Suprapubic skin (tissue), 4 donors: ENCODE measurements at regions not wholly inside any gene's neighbourhood (a gene's known extent, or its start where the extent isn't known, plus 50 kb on each side); places are given as distances from the start of the nearest gene placed in this dataset.

ENCODE experiments used
- DNase-seq, 2 donors: peaks; one replicate each; pipeline ENCODE4 v3.0.0-alpha.2; 2019; ENCODE audit warnings: low spot score in 2 of 2
- H3K27ac ChIP-seq: fragments of 200-600 bp; sonication (generic); one replicate; pipeline ENCODE4 v1.5.1; 2019
- H3K27me3 ChIP-seq: fragments of 200-600 bp; sonication (generic); one replicate; pipeline ENCODE4 v1.5.1; 2019
- H3K36me3 ChIP-seq: fragments of 200-600 bp; sonication (generic); one replicate; pipeline ENCODE4 v1.5.1; 2019
- H3K4me1 ChIP-seq: fragments of 200-600 bp; sonication (generic); one replicate; pipeline ENCODE4 v1.5.1; 2019
- H3K4me3 ChIP-seq: fragments of 200-600 bp; sonication (generic); one replicate; pipeline ENCODE4 v1.5.1; 2019; ENCODE audit warnings: mild to moderate bottlenecking
- H3K9me3 ChIP-seq: fragments of 200-600 bp; sonication (generic); one replicate; pipeline ENCODE4 v1.5.1; 2019
- CTCF ChIP-seq, 2 donors: fragments of 200-600 bp in 1 of 2; fragments of 450-650 bp in 1 of 2; sonication (generic) in 1 of 2; IDR thresholded peaks; one replicate each; pipeline ENCODE4 v1.5.1; 2016 to 2019; ENCODE audit warnings: antibody characterized with exemption in 2 of 2, mild to moderate bottlenecking in 1 of 2, moderate library complexity in 1 of 2
- EP300 ChIP-seq: sonication (generic); formaldehyde crosslinking; IDR thresholded peaks from one replicate; pipeline ENCODE4 v1.6.1; 2017; ENCODE audit warnings: antibody characterized with exemption
- POLR2A ChIP-seq, 2 donors: fragments of 450-650 bp; IDR thresholded peaks; one replicate each; pipeline ENCODE4 v1.6.1; 2017; ENCODE audit warnings: antibody characterized with exemption in 2 of 2, mild to moderate bottlenecking in 2 of 2, moderate library complexity in 2 of 2
- POLR2AphosphoS5 ChIP-seq, 3 donors: sonication (generic); formaldehyde crosslinking; IDR thresholded peaks; one replicate each; pipeline ENCODE4 v1.6.1; 2017; ENCODE audit warnings: antibody characterized with exemption in 3 of 3
- WGBS: methylation state at CpG from one replicate; pipeline ENCODE4 v1.1.5; 2018; 5-methylcytosine and 5-hydroxymethylcytosine counted together

GRCh38 chr5:107269678-107270077 is 401.1 kb downstream of the EFNA5 start:
- whole genome bisulfite sequencing: 84% methylated on average over 2 of the region's 2 CpGs
- no peak for TF ChIP-seq POLR2A (IDR thresholded peaks at IDR 0.05)
- no peak for TF ChIP-seq CTCF (IDR thresholded peaks at IDR 0.05)
- no peak for TF ChIP-seq EP300
- TF ChIP-seq POLR2AphosphoS5 (IDR thresholded peaks at IDR 0.05): no peak
- no peaks in the 10 kb centered on the region for H3K9me3 ChIP-seq
- H3K4me3 ChIP-seq: no peak overlapping the region
- H3K4me1 ChIP-seq: no peaks in the 10 kb centered on the region
- H3K27me3 ChIP-seq: no peaks in the 10 kb centered on the region
- H3K27ac ChIP-seq: no peak overlapping the region
- no peak for DNase-seq
- no peaks in the 10 kb centered on the region for H3K36me3 ChIP-seq

- H3K27ac ChIP-seq: no peak overlapping the region
- H3K27me3 ChIP-seq: no peaks in the 10 kb centered on the region
- H3K36me3 ChIP-seq: no peaks in the 10 kb centered on the region
- H3K4me1 ChIP-seq: no peaks in the 10 kb centered on the region
- TF ChIP-seq CTCF (IDR thresholded peaks at IDR 0.05) (no peak), POLR2AphosphoS5 (IDR thresholded peaks at IDR 0.05) (no peak), POLR2A (IDR thresholded peaks at IDR 0.05) (no peak), EP300 (no peak)
- no peak for DNase-seq
- no peaks in the 10 kb centered on the region for H3K9me3 ChIP-seq
- H3K4me3 ChIP-seq: no peak overlapping the region
- 96% methylated on average over 2 of the region's 2 CpGs for WGBS
Measured at GRCh38 chr5:107269256-107269655, 401.5 kb downstream of the EFNA5 start.

- H3K4me1 ChIP-seq: peaks cover 8% of the 10 kb centered on the region
- DNase-seq: no peak
- no peak overlapping the region for H3K4me3 ChIP-seq
- WGBS: 75% methylated on average over 2 of the region's 2 CpGs
- H3K36me3 ChIP-seq: no peaks in the 10 kb centered on the region
- TF ChIP-seq EP300 (no peak), POLR2AphosphoS5 (IDR thresholded peaks at IDR 0.05) (no peak), POLR2A (IDR thresholded peaks at IDR 0.05) (no peak), CTCF (IDR thresholded peaks at IDR 0.05) (no peak)
- no peak overlapping the region for H3K27ac ChIP-seq
- H3K27me3 ChIP-seq: no peaks in the 10 kb centered on the region
- H3K9me3 ChIP-seq: no peaks in the 10 kb centered on the region
Measured at GRCh38 chr5:107268241-107268640, 402.5 kb downstream of the EFNA5 start.

- H3K4me1 ChIP-seq: peaks cover 9% of the 10 kb centered on the region
- WGBS: 93% methylated on average over 1 of the region's 1 CpG
- H3K4me3 ChIP-seq: no peak overlapping the region
- no peaks in the 10 kb centered on the region for H3K36me3 ChIP-seq
- no peak for DNase-seq
- TF ChIP-seq POLR2AphosphoS5 (IDR thresholded peaks at IDR 0.05): no peak
- no peak for TF ChIP-seq POLR2A (IDR thresholded peaks at IDR 0.05)
- TF ChIP-seq CTCF (IDR thresholded peaks at IDR 0.05): no peak
- TF ChIP-seq EP300: no peak
- no peaks in the 10 kb centered on the region for H3K9me3 ChIP-seq
- H3K27ac ChIP-seq: no peak overlapping the region
- no peaks in the 10 kb centered on the region for H3K27me3 ChIP-seq
Measured at GRCh38 chr5:107266100-107266499, 404.6 kb downstream of the EFNA5 start.

- Histone ChIP-seq H3K4me3 (no peak overlapping the region), H3K4me1 (peaks cover 9% of the 10 kb centered on the region), H3K27me3 (no peaks in the 10 kb centered on the region), H3K9me3 (no peaks in the 10 kb centered on the region), H3K27ac (no peak overlapping the region), H3K36me3 (no peaks in the 10 kb centered on the region)
- WGBS: 89% methylated on average over 2 of the region's 2 CpGs
- no peak for DNase-seq
- TF ChIP-seq EP300: no peak
- TF ChIP-seq POLR2A (IDR thresholded peaks at IDR 0.05): no peak
- no peak for TF ChIP-seq POLR2AphosphoS5 (IDR thresholded peaks at IDR 0.05)
- no peak for TF ChIP-seq CTCF (IDR thresholded peaks at IDR 0.05)
Measured at GRCh38 chr5:107265193-107265592, 405.5 kb downstream of the EFNA5 start.
